RWPE2 (cell line): ENCODE measurements at regions not wholly inside any gene's neighbourhood (a gene's known extent, or its start where the extent isn't known, plus 50 kb on each side); places are given as distances from the start of the nearest gene placed in this dataset.

ENCODE experiments used
- ATAC-seq: fragments of 200-7000 bp; cut with Tn5 transposase; 3 replicates; pipeline ENCODE4 v1.9.1; 2021; ENCODE audit warnings: low read depth
- DNase-seq: peaks from one replicate; pipeline ENCODE4 v3.0.0-alpha.2; 2020; ENCODE audit warnings: low spot score
- H3K27ac ChIP-seq: fragments of 450-650 bp; 2 replicates; pipeline ENCODE4 v1.5.1; 2017; ENCODE audit warnings: mild to moderate bottlenecking; ENCODE audit not compliant: poor library complexity, severe bottlenecking
- H3K27me3 ChIP-seq: fragments of 250-450 bp; sonication (Bioruptor Pico); 2 replicates; pipeline ENCODE4 v1.5.1; 2021; ENCODE audit warnings: mild to moderate bottlenecking, moderate library complexity; ENCODE audit not compliant: insufficient read depth, poor library complexity, severe bottlenecking
- H3K36me3 ChIP-seq: fragments of 250-450 bp; sonication (Bioruptor Pico); 2 replicates; pipeline ENCODE4 v1.5.1; 2020; ENCODE audit warnings: low read depth, mild to moderate bottlenecking, moderate library complexity
- H3K4me1 ChIP-seq: fragments of 250-450 bp; sonication (Bioruptor Pico); 2 replicates; pipeline ENCODE4 v1.5.1; 2021; ENCODE audit warnings: mild to moderate bottlenecking, moderate library complexity; ENCODE audit not compliant: insufficient read depth, poor library complexity, severe bottlenecking
- H3K4me3 ChIP-seq: fragments of 250-450 bp; sonication (Bioruptor Pico); 2 replicates; pipeline ENCODE4 v1.5.1; 2021; ENCODE audit warnings: mild to moderate bottlenecking, moderate library complexity; ENCODE audit not compliant: severe bottlenecking
- H3K9me3 ChIP-seq: fragments of 250-450 bp; sonication (Bioruptor Pico); 2 replicates; pipeline ENCODE4 v1.5.1; 2021; ENCODE audit warnings: mild to moderate bottlenecking, moderate library complexity; ENCODE audit not compliant: severe bottlenecking
- TF ChIP-seq, protein P1 (sequence below): fragments of 450-650 bp; IDR thresholded peaks from one replicate; pipeline ENCODE4 v1.5.1; 2017; ENCODE audit warnings: mild to moderate bottlenecking, moderate library complexity; ENCODE audit not compliant: poor library complexity, severe bottlenecking

DNA sequence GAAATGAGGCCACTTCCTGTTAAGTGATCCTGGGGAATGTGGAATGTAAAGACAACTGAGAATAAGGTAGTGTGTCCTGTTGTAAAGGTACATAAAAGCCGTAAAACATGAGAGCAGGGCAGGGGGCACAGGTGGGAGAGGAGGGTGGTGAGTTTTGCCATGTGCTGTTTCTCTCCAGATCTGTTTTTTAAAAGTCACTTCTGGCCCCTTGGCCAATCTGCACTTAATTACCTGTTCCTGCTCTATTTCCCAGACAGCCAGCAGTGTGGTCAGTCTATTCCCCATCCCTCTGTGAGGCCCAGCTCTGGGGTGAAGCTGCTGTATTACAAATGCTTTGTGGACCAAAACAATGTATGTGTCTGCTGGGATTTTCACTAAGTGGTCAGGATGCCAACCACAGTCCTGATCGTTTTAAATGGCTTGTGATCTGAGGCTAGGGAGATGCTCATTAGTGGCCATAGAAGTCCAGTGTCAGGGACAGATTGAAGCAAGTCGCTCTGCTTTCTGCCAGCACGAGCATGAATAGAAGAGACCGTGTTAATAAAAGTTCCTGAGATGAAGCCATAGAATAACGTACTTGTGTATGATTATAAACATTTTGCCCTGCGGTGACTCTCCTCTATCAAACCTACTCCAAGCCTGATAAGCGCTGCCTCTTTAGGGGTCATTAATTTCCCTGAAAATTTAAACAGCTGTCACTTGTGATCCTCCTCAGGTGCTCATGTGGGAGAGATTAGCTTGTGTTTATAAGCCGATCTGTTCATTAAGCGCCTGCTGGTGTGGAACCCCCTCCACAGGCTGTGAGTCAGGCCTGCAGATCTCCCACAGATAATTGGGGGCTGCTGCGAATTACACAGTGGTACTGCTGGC, 111.8 kb upstream of the CENPW start:
- no peaks in the 10 kb centered on the region for H3K36me3 ChIP-seq
- H3K27me3 ChIP-seq: no peaks in the 10 kb centered on the region
- H3K9me3 ChIP-seq: no peaks in the 10 kb centered on the region
- no peak for ATAC-seq
- no peaks in the 10 kb centered on the region for H3K4me1 ChIP-seq
- H3K27ac ChIP-seq: no peak overlapping the region
- H3K4me3 ChIP-seq: no peak overlapping the region
- TF ChIP-seq, protein P1, sequence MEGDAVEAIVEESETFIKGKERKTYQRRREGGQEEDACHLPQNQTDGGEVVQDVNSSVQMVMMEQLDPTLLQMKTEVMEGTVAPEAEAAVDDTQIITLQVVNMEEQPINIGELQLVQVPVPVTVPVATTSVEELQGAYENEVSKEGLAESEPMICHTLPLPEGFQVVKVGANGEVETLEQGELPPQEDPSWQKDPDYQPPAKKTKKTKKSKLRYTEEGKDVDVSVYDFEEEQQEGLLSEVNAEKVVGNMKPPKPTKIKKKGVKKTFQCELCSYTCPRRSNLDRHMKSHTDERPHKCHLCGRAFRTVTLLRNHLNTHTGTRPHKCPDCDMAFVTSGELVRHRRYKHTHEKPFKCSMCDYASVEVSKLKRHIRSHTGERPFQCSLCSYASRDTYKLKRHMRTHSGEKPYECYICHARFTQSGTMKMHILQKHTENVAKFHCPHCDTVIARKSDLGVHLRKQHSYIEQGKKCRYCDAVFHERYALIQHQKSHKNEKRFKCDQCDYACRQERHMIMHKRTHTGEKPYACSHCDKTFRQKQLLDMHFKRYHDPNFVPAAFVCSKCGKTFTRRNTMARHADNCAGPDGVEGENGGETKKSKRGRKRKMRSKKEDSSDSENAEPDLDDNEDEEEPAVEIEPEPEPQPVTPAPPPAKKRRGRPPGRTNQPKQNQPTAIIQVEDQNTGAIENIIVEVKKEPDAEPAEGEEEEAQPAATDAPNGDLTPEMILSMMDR: no peak
- no peak for DNase-seq

DNA sequence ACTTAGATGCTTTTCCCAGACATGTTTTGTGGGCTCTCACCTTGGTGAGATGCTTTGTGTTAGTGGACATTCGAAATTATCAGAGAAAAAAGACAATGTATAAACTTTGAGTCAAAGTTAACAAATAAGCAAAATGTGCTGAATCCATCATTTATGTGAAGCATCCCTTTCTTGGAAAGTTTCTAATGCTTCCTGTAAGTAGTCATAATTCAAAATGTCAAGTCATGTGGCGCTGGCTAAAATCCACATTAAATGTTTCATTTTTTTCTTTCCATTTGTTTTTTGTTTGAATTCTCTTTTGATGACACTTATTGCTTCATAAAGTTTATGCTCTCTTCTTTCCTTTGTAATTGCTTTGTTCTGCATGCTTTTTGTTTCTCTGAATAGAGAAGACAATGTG, 107.2 kb upstream of the CENPW start:
- TF ChIP-seq, protein P1: no peak
- Histone ChIP-seq H3K9me3 (no peaks in the 10 kb centered on the region), H3K27ac (no peak overlapping the region), H3K4me1 (no peaks in the 10 kb centered on the region), H3K27me3 (no peaks in the 10 kb centered on the region), H3K4me3 (no peak overlapping the region), H3K36me3 (no peaks in the 10 kb centered on the region)
- no peak for ATAC-seq
- DNase-seq: no peak

DNA sequence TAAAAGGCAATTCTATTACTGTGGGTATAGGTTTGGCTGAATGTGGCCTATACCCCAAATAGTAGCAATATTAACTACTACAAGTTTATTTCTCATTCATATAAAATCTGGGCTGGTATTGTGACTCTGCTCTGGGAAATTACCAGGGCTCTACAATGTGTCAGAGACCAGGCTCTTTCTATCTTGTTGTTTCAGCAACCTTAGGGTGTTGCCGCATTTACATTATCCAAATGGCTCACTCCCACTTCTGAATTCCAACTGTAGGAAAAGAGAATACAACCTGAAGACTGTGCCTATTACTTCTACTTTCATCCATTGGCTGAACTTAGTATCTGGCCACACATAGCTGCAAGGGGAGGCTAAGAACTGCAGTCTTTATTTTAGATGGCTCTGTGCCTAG, 106.7 kb upstream of the CENPW start:
- no peak for ATAC-seq
- H3K4me3 ChIP-seq: no peak overlapping the region

DNA sequence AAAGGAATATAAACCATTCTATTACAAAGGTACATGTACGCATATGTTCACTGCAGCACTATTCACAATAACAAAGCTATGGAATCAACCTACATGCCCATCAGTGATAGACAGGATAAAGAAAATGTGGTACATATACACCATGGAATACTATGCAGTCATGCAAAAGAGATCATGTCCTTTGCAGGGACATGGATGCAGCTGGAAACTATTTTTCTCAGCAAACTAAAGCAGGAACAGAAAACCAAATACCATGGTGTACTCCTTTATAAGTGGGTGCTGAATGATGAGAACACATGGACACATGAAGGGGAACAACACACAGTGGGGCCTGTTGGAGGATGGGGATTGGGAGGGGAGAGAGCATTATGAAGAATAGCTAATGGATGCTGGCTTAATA, 104.6 kb upstream of the CENPW start:
- H3K36me3 ChIP-seq: no peaks in the 10 kb centered on the region
- no peak for DNase-seq
- no peaks in the 10 kb centered on the region for H3K4me1 ChIP-seq
- TF ChIP-seq, protein P1: no peak
- H3K4me3 ChIP-seq: no peak overlapping the region
- no peaks in the 10 kb centered on the region for H3K27me3 ChIP-seq
- H3K27ac ChIP-seq: no peak overlapping the region
- no peak for ATAC-seq
- no peaks in the 10 kb centered on the region for H3K9me3 ChIP-seq

More for the DNA sequence above, 106.7 kb upstream of the CENPW start:
- Histone ChIP-seq H3K9me3 (no peaks in the 10 kb centered on the region), H3K36me3 (no peaks in the 10 kb centered on the region), H3K27me3 (no peaks in the 10 kb centered on the region), H3K4me1 (no peaks in the 10 kb centered on the region), H3K27ac (no peak overlapping the region)
- TF ChIP-seq, protein P1: no peak
- no peak for DNase-seq

DNA sequence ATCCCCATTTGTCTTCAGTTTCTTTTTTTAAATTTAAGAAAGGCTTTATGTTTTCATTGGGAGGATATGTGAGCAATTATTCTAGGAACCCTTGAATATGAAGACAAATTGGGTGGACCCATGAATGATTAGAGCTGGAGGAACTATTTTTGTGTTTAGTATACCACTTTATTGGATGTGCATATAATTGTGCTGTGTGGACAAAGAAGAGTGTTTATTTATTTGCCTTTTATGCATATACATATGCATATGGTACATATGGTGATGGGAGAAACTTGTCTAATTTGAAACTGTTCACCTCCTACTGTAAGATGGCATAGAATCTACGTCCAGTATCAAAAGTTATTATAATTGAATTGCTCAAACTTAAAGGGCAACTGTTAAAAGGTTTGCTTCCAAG, 94.8 kb upstream of the CENPW start:
- ATAC-seq (no peak), DNase-seq (no peak)
- TF ChIP-seq, protein P1: no peak
- no peak overlapping the region for H3K4me3 ChIP-seq
- H3K9me3 ChIP-seq: no peaks in the 10 kb centered on the region
- H3K27ac ChIP-seq: no peak overlapping the region
- no peaks in the 10 kb centered on the region for H3K27me3 ChIP-seq
- no peaks in the 10 kb centered on the region for H3K36me3 ChIP-seq
- H3K4me1 ChIP-seq: no peaks in the 10 kb centered on the region
